OCI-LY1 (cell line): ENCODE measurements at regions not wholly inside any gene's neighbourhood (a gene's known extent, or its start where the extent isn't known, plus 50 kb on each side); places are given as distances from the start of the nearest gene placed in this dataset.

Source experiments
- CTCF ChIP-seq: fragments of 200-600 bp; sonication (generic), shearing (Covaris generic); IDR thresholded peaks from 2 replicates; pipeline ENCODE4 v1.5.1; 2017; ENCODE audit warnings: mild to moderate bottlenecking, antibody characterized with exemption, low read length, moderate library complexity, mixed read lengths
- EZH2 ChIP-seq: fragments of 200-600 bp; sonication (generic), shearing (Covaris generic); IDR thresholded peaks from 2 replicates; pipeline ENCODE4 v1.8.0; 2017; ENCODE audit warnings: borderline replicate concordance, mixed run types, mild to moderate bottlenecking, antibody characterized with exemption, low read length, moderate library complexity, mixed read lengths

GRCh38 chr11:121777056-121777455 lies 324.3 kb upstream of the SORL1-AS1 start:
- TF ChIP-seq CTCF, result no peak
- TF ChIP-seq EZH2, result no peak
